T-helper 1 cell treated with Interleukin-12 subunit alpha and Interleukin-12 subunit beta and Interleukin-4 antibody, amounts not matched to agents 30 ng/mL and 1 ng/mL, for 36 hours (primary cell): ENCODE measurements at regions not wholly inside any gene's neighbourhood (a gene's known extent, or its start where the extent isn't known, plus 50 kb on each side); places are given as distances from the start of the nearest gene placed in this dataset.

Experiments used
- intact Hi-C: fragments of 100-400 bp; cut with micrococcal nuclease; formaldehyde crosslinking; loops from one replicate; pipeline ENCODE4 v1.15.1; 2024

- intact Hi-C loops, result loop anchor here (5.0 kb wide), 1 partner anchor 156 kb away; no protein-coding TSS in a partner anchor
Observed at GRCh38 chr5:73231246-73231778, 58.3 kb downstream of the TMEM174 start.

DNA sequence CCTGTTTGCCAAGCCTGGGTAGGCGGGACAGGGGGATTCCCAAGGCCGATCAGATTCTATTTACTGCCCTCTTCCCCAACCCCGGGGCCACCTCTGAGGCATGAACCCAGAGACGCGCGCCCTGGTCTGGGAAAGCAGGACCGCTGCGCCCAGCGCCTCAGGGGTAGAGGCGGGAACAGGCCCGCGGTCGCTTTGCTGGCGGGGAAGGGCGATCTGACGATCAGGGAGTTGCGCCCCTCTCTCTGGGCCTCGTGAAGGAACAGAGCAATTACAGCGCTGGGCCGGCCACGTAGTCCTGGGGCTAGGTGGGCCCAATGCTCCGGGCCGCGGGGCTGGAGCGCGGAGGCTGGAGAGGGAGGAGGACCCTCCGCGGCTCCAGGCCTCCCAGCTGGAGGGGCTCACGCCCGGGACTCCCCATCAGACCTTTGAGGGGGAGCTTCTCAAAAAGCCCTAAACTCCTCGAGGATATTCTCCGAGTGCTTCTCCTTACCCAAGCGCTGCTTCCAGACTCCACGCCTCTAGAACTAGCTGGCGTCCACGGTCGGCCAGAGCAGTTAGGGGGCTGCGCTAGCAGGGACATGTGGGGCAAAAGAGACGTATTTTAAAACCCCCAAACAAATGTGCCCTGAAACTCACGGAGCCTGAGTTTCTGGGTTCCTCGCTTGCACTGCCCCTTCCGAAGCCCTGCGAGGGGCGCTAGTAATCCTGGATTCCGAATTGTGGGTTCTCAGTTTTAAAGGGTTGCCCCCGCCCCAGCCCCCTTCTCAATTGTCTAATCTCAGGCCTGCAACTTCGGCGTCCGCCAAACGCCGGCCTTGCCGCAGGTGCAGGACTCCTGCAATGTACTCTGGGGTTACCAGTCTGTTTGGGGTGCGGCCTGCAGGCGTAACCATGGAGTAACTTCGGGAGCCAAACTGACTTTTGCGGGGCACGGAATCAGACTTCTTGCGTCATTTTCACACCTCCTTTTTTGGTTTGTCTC lies 57.6 kb downstream of the TMEM174 start:
- intact Hi-C loops, result loop anchor here (5.0 kb wide), 1 partner anchor 157 kb away; no protein-coding TSS in a partner anchor

DNA sequence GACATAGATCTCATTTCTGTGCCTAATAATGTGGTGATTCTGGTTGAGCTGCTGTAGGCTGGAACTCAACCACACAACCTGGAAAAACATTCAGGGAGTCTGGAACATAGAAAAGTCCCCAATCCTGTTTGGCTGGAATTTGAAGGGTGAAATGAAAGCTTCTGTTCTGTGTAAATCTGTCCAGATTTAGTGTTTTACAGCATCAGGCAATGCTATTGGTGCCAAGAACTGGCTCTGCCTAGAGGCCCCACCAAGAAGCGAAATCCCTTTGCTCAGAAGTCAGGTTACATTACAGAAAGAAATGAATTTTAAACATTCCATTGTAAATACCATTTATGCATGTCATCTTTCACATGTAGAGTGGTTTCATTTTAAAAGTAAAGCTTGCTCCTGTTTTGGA lies 56.3 kb downstream of the TMEM174 start:
- intact Hi-C loops, result no loop called here

GRCh38 chr5:73228052-73228451 lies 55.1 kb downstream of the TMEM174 start:
- intact Hi-C loops, result no loop called here
